ENCODE measurements at regions not wholly inside any gene's neighbourhood (a gene's known extent, or its start where the extent isn't known, plus 50 kb on each side); places are given as distances from the start of the nearest gene placed in this dataset.

DNA sequence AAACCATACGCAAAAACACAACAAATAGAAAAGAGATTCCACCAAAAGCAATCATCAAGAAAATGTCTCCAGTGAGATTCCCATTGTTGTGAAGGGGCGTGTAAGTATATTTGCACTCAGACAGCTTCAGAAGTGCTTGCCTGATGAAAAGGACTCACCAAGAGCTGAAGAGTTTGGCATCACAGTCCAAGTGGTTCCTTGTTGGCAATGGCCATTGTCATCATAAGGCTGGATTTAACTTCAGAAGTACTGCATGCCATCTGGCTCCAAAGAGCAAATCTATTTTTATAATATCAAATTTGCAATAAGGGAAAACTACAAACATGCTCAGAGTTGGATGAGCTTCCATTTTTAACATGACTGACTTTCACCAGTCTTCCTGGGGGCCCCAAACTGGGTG is 505.3 kb upstream of the NR2F2 start:
- TF ChIP-seq NFIC (IDR thresholded peaks at IDR 0.05; ENCODE audit: borderline replicate concordance) (no peak), FOSL2 (IDR thresholded peaks at IDR 0.05; ENCODE audit: borderline replicate concordance, low read depth) (no peak), TAF1 (IDR thresholded peaks at IDR 0.05; ENCODE audit: borderline replicate concordance, low read depth, low read length) (no peak), POLR2AphosphoS5 (IDR thresholded peaks at IDR 0.05; ENCODE audit: low read depth, low read length) (no peak), MXI1 (IDR thresholded peaks at IDR 0.05; ENCODE audit: low read depth, low read length) (no peak), GABPA (IDR thresholded peaks at IDR 0.05; ENCODE audit: low read depth) (no peak)
- TF ChIP-seq, protein P1, sequence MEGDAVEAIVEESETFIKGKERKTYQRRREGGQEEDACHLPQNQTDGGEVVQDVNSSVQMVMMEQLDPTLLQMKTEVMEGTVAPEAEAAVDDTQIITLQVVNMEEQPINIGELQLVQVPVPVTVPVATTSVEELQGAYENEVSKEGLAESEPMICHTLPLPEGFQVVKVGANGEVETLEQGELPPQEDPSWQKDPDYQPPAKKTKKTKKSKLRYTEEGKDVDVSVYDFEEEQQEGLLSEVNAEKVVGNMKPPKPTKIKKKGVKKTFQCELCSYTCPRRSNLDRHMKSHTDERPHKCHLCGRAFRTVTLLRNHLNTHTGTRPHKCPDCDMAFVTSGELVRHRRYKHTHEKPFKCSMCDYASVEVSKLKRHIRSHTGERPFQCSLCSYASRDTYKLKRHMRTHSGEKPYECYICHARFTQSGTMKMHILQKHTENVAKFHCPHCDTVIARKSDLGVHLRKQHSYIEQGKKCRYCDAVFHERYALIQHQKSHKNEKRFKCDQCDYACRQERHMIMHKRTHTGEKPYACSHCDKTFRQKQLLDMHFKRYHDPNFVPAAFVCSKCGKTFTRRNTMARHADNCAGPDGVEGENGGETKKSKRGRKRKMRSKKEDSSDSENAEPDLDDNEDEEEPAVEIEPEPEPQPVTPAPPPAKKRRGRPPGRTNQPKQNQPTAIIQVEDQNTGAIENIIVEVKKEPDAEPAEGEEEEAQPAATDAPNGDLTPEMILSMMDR (IDR thresholded peaks at IDR 0.05) = no peak
- TF ChIP-seq, protein P2, sequence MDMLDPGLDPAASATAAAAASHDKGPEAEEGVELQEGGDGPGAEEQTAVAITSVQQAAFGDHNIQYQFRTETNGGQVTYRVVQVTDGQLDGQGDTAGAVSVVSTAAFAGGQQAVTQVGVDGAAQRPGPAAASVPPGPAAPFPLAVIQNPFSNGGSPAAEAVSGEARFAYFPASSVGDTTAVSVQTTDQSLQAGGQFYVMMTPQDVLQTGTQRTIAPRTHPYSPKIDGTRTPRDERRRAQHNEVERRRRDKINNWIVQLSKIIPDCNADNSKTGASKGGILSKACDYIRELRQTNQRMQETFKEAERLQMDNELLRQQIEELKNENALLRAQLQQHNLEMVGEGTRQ (IDR thresholded peaks at IDR 0.05; ENCODE audit: borderline replicate concordance, low read depth, low read length) = no peak
- TF ChIP-seq, protein P3, sequence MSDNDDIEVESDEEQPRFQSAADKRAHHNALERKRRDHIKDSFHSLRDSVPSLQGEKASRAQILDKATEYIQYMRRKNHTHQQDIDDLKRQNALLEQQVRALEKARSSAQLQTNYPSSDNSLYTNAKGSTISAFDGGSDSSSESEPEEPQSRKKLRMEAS (IDR thresholded peaks at IDR 0.05; ENCODE audit: low read depth) = no peak
- TF ChIP-seq, protein P4, sequence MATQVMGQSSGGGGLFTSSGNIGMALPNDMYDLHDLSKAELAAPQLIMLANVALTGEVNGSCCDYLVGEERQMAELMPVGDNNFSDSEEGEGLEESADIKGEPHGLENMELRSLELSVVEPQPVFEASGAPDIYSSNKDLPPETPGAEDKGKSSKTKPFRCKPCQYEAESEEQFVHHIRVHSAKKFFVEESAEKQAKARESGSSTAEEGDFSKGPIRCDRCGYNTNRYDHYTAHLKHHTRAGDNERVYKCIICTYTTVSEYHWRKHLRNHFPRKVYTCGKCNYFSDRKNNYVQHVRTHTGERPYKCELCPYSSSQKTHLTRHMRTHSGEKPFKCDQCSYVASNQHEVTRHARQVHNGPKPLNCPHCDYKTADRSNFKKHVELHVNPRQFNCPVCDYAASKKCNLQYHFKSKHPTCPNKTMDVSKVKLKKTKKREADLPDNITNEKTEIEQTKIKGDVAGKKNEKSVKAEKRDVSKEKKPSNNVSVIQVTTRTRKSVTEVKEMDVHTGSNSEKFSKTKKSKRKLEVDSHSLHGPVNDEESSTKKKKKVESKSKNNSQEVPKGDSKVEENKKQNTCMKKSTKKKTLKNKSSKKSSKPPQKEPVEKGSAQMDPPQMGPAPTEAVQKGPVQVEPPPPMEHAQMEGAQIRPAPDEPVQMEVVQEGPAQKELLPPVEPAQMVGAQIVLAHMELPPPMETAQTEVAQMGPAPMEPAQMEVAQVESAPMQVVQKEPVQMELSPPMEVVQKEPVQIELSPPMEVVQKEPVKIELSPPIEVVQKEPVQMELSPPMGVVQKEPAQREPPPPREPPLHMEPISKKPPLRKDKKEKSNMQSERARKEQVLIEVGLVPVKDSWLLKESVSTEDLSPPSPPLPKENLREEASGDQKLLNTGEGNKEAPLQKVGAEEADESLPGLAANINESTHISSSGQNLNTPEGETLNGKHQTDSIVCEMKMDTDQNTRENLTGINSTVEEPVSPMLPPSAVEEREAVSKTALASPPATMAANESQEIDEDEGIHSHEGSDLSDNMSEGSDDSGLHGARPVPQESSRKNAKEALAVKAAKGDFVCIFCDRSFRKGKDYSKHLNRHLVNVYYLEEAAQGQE (IDR thresholded peaks at IDR 0.05; ENCODE audit: low read depth, low read length) = no peak
